DMS153 treated with DMSO at 0.1 percent for 48 hours (cell line): ENCODE measurements at regions not wholly inside any gene's neighbourhood (a gene's known extent, or its start where the extent isn't known, plus 50 kb on each side); places are given as distances from the start of the nearest gene placed in this dataset.
"Not testable (repeated sequence)": the region's sequence is repeated elsewhere in the genome, so short reads cannot be mapped to it uniquely, and the experiment has no call there.

Source experiments
- DNase-seq: peaks from one replicate; lab custom pipeline; 2025; ENCODE audit not compliant: unreplicated experiment; lab: John Stamatoyannopoulos, UW

GRCh38 chrX:2572740-2573139 lies 72.0 kb upstream of the DHRSX start:
- DNase-seq, result no peak

- no peak for DNase-seq
Measured at GRCh38 chrX:2568125-2568524, 67.3 kb upstream of the DHRSX start.

GRCh38 chrX:2566055-2566454 lies 65.3 kb upstream of the DHRSX start:
- no peak for DNase-seq

- no peak for DNase-seq
Measured at GRCh38 chrX:2561456-2561855, 60.7 kb upstream of the DHRSX start.

- DNase-seq, result no peak
Measured at GRCh38 chrX:2559124-2559523, 58.3 kb upstream of the DHRSX start.

- DNase-seq, result no peak
Measured at GRCh38 chrX:2554891-2555290, 54.1 kb upstream of the DHRSX start.

GRCh38 chrX:2554066-2554465 lies 53.3 kb upstream of the DHRSX start:
- not testable (repeated sequence) for DNase-seq

- DNase-seq, result no peak
Measured at GRCh38 chrX:2552621-2553201, 51.9 kb upstream of the DHRSX start.

GRCh38 chrX:2550328-2551020 lies 49.7 kb upstream of the DHRSX start:
- peak; percentile 4 for DNase-seq
